ENCODE measurements at regions not wholly inside any gene's neighbourhood (a gene's known extent, or its start where the extent isn't known, plus 50 kb on each side); places are given as distances from the start of the nearest gene placed in this dataset.

GRCh38 chr22:48838376-48838775 lies 989.3 kb downstream of the BRD1 start:
- WGBS, 3 donors, result 62 to 71% (median 66%) methylated on average over 16 of the region's 16 CpGs

GRCh38 chr22:48837341-48837935 lies 990.2 kb downstream of the BRD1 start:
- H3K4me3 ChIP-seq, result no peak overlapping the region
- DNase-seq (no peak), ATAC-seq (no peak)
- intact Hi-C loops (cut with DNase I), result no loop called here
- TF ChIP-seq CTCF (IDR thresholded peaks at IDR 0.05), result no peak
- no peaks in the 10 kb centered on the region for H3K4me1 ChIP-seq
- no peak overlapping the region for H3K27ac ChIP-seq
- H3K9me3 ChIP-seq, result peaks cover 5% of the 10 kb centered on the region
- no peaks in the 10 kb centered on the region for H3K36me3 ChIP-seq (ENCODE audit: insufficient read depth in 1 of 2, low read depth in 1 of 2)
- 75 to 85% (median 78%) methylated on average over 16 of the region's 16 CpGs for whole genome bisulfite sequencing, 3 donors
- H3K27me3 ChIP-seq (ENCODE audit: insufficient read depth in 3 of 3, low read length in 2 of 3), result peaks cover 0 to 1% (median 0%) of the 10 kb centered on the region in 3 donors

More at GRCh38 chr22:48838376-48838775, 989.3 kb downstream of the BRD1 start:
- intact Hi-C loops (cut with DNase I), result no loop called here
- Histone ChIP-seq H3K36me3 (ENCODE audit: insufficient read depth in 1 of 2, low read depth in 1 of 2) (no peaks in the 10 kb centered on the region), H3K4me3 (no peak overlapping the region), H3K4me1 (no peaks in the 10 kb centered on the region), H3K27ac (no peak overlapping the region), H3K27me3 (ENCODE audit: insufficient read depth in 3 of 3, low read length in 2 of 3) (no peaks in the 10 kb centered on the region), H3K9me3 (peaks cover under 1% of the 10 kb centered on the region)
- TF ChIP-seq CTCF (IDR thresholded peaks at IDR 0.05), result no peak
- DNase-seq, result no peak
- ATAC-seq, result no peak

GRCh38 chr22:48836673-48837340 lies 990.9 kb downstream of the BRD1 start:
- H3K36me3 ChIP-seq (ENCODE audit: insufficient read depth in 1 of 2, low read depth in 1 of 2), result no peaks in the 10 kb centered on the region
- no peak for TF ChIP-seq CTCF (IDR thresholded peaks at IDR 0.05)
- no peak for ATAC-seq
- peaks cover 0 to 1% (median 0%) of the 10 kb centered on the region in 3 donors for H3K27me3 ChIP-seq (ENCODE audit: insufficient read depth in 3 of 3, low read length in 2 of 3)
- WGBS, 3 donors, result 75 to 80% (median 79%) methylated on average over 19 of the region's 19 CpGs
- H3K9me3 ChIP-seq, result peaks cover 5% of the 10 kb centered on the region
- H3K27ac ChIP-seq, result no peak overlapping the region
- intact Hi-C loops (cut with DNase I), result no loop called here
- no peak overlapping the region for H3K4me3 ChIP-seq
- no peaks in the 10 kb centered on the region for H3K4me1 ChIP-seq
- no peak for DNase-seq

GRCh38 chr22:48835857-48836672 lies 991.6 kb downstream of the BRD1 start:
- TF ChIP-seq CTCF (IDR thresholded peaks at IDR 0.05), result no peak
- H3K4me1 ChIP-seq, result no peaks in the 10 kb centered on the region
- no peak overlapping the region for H3K27ac ChIP-seq
- peaks cover 10% of the 10 kb centered on the region for H3K9me3 ChIP-seq
- no peak for ATAC-seq
- intact Hi-C loops (cut with DNase I), result no loop called here
- H3K27me3 ChIP-seq (ENCODE audit: insufficient read depth in 3 of 3, low read length in 2 of 3), result peaks cover 0 to 1% (median 0%) of the 10 kb centered on the region in 3 donors
- 79 to 85% (median 83%) methylated on average over 31 to 33 of the region's 33 CpGs for WGBS, 3 donors
- H3K4me3 ChIP-seq, result no peak overlapping the region
- DNase-seq, result no peak
- H3K36me3 ChIP-seq (ENCODE audit: insufficient read depth in 1 of 2, low read depth in 1 of 2), result no peaks in the 10 kb centered on the region

Measured in psoas muscle (tissue), 7 donors.